GM19025 (cell line): ENCODE measurements at regions not wholly inside any gene's neighbourhood (a gene's known extent, or its start where the extent isn't known, plus 50 kb on each side); places are given as distances from the start of the nearest gene placed in this dataset.

Experiments used
- ATAC-seq: cut with Tn5 transposase; IDR thresholded peaks from one replicate; pipeline ENCODE4 v1.9.1; 2021; ENCODE audit warnings: mild to moderate bottlenecking, low read depth, moderate library complexity; ENCODE audit not compliant: unreplicated experiment

DNA sequence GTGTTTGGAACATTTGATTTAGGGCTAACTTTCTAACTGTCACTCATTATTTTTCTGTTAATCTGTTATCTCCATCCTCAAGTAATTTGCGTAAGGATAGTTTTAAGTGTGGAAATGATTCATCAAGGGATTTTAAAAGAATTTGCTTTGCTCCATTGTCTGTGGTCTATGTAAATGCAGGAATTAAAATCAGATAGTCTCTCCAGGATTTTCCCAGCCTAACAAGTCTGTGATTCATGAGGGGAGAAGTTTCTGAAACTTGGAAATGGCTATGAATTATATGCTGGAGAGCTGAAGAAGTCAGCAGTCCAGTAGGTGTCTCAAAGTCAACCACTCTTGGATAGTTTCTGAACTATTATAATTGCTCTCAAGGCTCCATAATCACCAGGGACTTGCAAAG is 264.5 kb downstream of the MRPL39 start:
- no peak for ATAC-seq

DNA sequence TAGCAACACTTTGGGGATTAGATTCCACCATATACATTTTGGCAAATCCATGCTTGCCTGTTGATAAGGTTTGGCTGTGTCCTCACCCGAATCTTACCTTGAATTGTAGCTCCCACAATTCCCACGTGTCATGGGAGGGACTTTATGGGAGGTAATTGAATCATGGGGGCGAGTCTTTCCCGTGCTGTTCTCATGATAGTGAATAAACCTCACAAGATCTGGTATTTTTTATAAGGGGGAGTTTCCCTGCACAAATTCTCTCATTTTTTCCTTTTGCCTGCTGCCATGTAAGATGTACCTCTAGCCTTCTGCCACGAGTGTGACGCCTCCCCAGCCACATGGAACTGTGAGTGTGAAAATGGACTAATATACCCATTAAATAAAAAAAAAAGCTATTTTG is 265.3 kb downstream of the MRPL39 start:
- no peak for ATAC-seq

DNA sequence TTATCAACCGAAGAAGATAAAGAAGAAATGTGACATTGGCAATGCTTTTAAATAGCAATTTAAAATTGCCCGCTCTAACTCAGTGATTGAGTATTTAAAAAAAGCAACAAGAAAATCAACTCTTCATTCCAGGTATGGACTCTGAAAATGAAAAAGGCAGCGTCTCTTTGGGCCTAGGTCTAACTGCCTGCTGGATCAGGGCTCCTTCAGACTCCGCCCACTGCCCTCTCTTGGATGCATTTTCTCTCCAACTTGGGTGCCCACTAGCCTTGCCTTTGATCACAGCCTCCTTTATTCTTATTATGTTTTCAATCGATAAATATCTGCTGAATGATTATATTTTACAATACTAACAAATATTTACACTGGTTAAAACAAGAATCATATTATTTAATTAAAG is 268.9 kb downstream of the MRPL39 start:
- no peak for ATAC-seq

DNA sequence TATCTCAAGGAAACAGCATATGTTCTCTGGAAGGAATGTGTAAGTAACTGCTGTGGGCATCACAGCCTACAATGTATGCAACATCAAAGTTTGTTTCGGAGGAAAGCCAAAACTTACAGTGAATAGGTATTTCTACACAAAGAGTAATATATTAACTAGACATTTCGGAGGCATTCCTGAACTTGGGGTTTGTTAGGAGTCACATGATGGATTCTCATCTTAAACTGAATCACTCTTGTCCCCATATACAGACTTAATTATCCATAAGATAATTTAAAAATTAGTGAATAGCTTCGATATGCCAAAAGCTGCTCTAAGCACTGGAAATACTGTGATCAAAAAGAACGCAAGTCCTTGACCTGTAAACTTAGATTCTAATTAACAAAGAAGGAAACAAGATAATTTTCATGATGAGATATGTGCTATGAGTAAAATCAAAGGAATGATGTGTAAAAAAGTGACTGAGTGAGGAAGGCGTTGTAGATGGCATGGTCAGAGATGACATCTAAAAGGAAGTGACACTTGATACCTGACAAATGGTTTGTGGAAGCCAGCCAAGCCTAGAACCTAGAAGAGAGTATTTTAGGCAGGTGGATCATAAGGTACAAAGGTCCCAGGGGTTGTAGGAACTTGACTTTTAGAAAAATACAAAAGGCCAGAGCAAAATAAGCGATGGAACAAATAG is 273.1 kb downstream of the MRPL39 start:
- no peak for ATAC-seq

DNA sequence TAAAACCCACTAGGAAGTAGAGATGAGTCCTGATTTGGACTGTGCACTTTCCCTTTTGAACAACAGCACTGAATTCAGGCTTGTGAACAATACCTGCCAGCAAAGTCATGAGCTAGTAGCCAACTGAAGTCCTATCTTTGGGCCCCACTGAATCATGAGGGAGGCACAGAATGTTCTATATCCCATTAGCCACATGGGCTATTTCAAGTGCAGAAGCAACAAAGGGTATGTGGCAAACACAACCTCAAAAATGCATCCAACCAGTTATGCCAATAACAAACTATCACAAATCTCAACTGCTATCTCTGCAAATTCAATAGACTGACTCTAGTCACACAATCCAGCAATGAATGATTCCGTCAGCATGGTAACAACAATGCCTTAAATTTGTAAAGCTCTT is 276.0 kb downstream of the MRPL39 start:
- ATAC-seq: no peak

DNA sequence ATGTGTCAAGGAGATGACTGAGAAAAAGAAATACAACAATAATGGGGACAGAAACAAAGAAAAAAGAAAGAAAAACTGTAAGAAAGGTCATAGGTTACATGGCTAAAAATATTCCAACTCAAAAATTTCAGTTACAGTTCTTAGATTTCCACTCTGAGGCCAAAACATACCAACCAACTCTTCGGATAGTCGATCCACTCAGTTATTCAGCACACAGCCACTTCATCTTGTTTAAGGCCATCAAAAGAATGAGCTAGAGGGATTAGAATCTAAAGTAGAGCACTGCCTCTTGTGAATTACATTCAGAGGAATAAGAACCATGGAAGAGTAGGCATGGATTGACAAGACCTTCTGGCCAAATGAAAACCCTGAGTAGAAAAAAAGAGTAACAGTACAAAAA is 277.0 kb downstream of the MRPL39 start:
- ATAC-seq: no peak

DNA sequence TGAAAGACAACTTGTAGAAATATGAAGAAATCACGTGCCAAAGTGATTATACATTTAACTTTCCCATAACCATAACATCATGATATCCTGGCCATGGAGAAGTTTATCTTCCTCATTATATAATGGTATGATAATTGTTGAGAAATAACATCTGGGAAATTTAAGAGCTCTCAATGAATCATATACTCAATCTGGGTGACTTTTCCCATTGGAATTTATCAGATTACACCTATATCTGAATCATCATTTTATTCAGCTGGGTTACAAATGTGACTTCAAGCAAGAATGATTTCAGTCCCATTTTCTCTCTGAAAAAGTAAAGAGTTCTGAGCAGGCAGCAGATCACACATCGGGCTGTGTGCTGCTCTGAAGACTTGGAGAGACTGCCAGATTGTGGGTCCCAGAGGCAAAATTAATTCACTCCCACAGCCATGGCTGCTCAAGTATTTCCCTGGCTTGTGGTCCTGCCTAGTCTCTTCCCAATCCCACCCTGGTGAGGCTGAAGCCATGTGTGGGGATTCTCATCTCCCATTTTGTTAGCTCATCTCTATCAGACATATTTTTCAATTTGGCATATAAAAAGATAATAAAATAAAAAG is 278.0 kb downstream of the MRPL39 start:
- ATAC-seq: no peak

DNA sequence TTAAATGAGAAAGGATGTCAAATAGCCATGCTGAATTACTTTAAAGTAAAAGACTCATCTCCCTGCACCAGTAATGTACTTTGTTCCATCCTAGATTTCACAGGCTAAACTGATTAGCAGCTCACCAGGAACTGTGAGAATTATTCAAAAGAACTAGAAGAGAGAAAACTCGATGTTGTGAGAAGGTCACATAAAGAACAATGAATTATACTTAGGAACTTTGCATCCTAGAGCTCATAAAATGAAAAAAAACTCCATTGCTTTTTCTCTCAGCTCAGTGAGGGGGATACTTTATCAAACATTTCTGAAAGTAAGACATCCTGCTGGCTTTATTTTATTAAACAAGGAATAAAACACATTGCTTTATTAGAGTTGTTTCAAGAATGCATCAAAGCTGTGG is 278.5 kb downstream of the MRPL39 start:
- ATAC-seq: no peak

DNA sequence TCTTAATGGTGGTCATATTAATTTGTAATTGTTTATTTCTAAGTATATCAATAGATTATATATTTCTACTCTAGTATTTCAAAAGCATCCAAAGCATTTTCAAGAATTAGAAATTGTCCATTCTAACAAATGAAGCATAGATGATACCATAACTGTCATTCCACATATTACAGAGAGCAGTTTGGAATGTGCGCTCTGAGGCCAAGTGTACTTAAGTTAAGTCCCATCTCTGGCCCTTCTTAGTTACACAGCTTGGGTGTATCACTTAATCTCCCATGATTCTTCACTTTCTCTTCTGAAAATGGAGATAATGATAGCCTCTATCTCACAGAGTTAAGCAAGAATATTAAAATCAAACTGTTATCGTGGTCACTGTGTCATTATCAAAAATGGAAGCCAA is 281.1 kb downstream of the MRPL39 start:
- no peak for ATAC-seq

DNA sequence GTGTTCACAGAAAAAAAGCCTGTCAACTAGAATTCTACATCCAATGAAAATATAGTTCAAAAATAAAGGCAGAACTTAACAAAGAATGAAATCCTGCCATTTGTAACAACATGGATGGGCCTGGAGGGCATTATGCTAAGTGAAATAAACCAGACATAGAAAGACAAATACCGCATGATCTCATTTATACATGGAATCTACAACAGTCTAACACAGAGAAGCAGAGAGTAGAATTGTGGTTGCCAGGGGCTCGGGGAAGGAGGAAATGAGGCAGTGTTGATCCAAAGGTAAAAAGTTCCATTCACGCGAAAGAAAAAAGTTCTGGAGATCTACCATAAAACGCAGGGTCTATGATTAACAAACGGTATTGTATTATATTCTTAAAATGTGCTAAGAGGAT is 282.6 kb downstream of the MRPL39 start:
- ATAC-seq: no peak

DNA sequence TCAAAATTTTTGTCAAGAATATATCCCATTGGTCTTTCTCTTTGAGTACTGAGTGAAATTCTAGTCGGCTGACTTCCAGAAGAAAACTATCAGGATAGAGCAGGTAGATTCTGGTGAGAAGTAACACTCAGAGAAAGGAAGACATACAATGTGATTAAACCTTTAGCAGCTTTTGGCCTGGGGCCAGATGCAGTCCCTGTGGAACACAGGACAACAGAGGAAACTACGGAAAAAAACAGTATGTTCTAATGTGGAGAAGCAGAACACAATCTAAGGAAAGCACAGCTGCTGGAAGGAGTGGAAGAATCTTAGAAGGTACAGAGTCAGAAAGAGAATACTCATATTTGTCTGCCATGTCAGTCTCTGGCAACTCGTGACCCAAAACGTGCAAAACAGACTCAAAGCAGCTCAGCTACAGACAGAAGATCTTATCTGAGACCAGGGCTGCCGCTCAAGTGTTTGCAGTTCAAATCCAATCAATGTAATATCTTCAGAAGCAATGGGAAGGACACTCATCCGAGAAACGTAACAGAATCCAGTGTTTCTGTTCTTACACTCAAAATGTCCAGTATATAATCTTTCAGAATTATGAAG is 283.8 kb downstream of the MRPL39 start:
- ATAC-seq: no peak

DNA sequence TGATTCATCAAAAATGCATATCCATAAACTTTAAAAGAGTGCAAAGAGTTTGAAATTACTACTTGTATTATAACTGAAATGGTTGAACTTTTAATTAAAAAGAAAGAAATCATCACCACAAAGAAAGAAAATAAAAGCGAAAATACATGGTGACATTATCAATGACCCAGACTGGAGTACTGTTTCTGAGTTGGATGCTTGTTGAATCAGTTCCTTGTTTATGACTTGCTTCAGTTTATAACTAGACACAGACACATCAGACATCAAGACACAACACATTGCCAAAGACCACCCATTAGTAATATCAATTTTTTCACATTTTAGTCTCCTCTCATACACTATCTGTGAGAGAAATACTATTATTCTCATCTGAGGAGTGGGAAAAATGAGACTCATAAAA is 293.0 kb downstream of the MRPL39 start:
- no peak for ATAC-seq

DNA sequence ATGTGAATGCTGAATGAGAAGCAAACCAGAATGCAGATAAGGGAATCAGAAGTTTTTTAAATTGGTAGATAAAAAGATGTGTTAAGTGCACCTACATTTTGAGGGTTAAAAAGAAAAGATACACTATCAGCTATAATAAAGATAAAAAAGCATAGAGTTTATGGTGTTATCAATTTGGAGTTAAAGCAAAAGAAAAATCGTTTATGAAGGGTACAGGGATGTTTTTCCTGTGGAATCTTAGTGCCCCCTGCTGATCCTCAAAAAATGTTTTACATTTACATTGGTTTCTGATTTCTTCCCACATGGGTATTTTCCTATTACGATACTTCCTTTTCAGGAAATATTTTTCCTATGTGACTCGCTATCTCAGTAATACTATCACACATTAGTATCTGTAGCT is 293.5 kb downstream of the MRPL39 start:
- ATAC-seq: no peak

DNA sequence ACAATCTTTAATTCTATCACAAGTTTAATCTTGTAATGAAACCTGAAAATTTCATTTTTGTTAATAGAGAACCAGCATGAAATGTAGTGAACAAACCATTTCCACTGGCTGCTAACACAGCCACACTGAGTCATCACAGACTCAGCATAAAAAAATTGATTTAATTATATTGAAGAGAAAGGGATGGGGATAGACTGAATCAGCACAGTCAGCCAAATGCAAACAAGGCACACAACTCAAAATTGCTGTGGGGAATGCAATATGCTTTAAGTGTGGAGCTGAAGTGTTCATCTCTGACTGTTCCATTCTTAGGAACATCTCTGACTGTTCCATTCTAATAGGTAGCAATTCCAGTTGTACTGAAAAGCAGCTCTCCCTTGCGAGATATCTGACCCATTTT is 299.8 kb downstream of the MRPL39 start:
- no peak for ATAC-seq

DNA sequence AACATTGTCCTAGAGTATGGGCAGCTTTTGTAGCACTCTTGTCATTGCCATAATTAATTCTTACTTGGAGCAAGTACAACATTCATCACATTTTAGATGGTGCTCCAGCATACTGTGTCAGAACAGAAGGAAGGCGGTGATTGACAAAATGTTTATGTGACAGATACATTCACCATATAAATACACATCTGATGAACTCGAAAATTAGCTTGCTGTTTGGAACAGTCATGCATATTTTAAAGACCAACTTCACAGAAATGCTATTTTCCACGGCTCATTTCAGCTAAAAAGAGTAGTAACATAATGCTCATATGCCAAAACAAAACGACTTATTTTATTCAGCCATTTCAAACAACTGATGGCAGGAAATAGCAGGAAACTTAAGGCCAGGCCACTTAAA is 302.7 kb downstream of the MRPL39 start:
- no peak for ATAC-seq

DNA sequence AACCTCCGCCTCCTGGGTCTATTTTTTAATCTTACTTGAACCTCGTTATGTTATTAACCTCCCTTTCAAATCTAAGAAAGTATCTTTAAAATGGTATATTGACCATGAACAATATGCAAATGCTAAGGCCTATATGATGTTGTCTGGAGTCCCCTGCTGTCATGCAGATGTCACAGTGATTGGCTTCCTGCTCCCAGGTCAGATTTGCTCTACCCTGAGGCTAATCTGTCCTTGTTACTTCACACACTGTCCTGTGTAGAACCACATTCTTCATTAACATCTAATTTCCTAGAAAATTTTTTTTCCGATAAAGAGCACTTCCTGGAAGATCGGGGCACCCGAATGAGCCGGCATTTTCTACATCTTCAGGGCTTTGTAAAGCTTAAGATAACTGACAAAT is 306.6 kb downstream of the MRPL39 start:
- no peak for ATAC-seq

DNA sequence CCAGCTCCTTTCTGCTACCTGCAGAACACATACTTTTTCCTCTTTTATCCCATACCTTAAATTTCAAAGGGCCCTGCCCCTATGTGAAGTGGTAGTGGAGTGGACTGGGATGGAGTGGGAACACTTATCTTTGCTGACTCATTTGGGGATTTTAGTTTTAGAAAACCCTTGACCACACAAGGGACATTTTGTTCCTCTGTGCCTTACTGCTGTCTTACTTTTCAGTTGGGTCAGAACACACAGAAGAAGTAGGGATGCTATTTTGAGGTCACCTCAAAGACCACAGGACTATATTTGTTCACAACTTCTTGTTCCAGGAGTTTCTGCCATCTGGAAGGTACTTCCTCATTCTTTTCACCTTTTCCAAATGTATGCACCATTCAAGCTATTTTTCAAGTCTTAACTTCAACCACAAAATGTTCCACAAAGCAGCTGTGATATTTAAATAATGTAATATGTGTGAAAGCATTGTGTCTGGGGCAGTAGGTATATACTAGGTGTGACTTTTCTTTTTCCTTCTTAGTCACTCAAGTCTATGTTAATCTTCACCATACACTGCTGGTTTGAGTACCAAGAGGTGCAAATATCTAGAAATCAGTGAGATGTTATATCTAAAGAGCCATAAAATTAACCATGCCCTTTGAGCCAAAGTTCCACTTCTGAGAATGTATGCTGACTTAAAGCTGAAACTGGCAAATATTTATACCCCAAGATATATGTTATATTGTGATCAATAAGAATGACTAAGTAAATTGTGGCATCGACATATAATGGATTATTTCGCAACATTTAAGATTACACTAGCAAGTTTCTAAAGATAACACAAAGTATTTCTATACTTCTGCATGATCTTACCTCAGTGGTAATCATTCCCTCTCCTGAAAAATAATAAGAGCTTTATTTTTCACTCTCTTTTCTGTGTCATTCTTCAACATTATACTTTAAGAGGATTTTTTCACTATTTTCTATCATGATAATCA is 308.5 kb downstream of the MRPL39 start:
- ATAC-seq: peak; percentile 91

DNA sequence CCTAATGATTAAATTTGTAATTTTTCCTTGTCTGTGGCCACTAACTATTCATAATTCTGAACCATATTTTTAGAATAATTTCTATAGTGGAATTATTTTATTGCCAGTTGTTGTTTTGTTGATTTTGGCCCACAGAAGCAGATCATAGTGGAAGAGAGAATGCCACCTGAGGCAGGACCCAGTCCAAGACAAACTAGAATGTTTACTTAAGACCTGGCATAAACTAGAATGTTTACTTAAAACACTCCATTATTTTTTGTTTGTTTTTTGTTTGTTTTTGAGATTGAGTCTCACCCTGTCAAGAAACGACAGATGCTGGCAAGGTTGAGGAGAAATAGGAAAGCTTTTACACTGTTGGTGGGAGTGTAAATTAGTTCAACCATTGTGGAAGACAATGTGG is 310.2 kb downstream of the MRPL39 start:
- ATAC-seq: no peak

DNA sequence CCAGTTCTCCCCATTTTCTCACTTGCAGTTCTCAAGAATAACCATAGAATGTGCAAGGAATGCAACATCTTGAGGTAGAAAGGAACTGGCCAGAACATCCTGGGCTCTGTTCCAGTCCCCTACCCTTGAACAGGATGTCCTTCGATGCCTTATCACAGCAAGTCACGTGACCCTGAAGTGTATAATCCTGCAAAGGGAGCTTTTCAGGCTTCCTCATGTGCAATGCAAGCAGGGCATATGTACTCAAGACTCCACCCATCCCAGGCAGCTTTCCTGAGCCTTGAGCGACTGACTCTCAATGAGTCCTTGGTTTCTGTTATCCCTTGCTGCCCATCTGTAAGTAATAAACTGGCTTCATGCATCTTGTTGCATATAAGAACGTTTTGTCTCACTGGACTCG is 311.0 kb downstream of the MRPL39 start:
- no peak for ATAC-seq

DNA sequence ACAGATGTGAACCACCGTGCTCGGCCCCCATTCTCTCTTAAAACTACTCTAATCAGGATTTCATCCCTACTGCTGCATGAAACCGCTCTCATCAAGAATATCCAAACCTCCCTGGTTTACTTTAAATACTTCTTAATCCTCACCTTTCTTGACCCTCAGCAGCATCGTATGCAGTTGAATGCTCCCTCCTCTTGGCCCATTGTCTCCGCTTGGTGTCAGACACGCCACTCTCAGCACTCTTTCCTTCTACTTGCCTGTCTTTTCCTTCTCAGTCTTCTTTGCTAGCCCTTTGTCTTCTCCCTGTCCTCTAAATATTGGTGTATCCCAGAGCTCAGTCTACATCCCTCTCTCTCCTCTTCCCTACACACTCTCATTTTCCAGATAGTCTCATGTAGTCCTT is 314.9 kb downstream of the MRPL39 start:
- no peak for ATAC-seq

DNA sequence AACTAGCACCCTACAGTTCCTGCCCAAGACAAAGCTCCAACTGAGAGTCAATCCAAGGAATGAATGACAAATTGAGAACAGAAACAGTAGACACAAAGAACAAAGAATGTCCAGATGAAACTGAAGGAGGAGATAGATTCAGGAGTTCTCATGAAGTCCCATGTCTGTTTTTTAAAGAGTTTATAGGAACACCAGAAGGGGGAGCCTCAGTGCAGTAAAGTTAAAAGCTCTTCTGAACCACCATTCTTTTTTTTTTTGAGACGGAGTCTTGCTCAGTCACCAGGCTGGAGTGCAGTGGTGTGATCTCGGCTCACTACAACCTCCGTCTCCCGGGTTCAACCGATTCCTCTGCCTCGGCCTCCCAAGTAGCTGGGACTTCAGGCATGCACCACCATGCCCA is 323.6 kb downstream of the MRPL39 start:
- no peak for ATAC-seq
